ENCODE measurements at regions not wholly inside any gene's neighbourhood (a gene's known extent, or its start where the extent isn't known, plus 50 kb on each side); places are given as distances from the start of the nearest gene placed in this dataset.
"Not testable (repeated sequence)": the region's sequence is repeated elsewhere in the genome, so short reads cannot be mapped to it uniquely, and the experiment has no call there.

DNA sequence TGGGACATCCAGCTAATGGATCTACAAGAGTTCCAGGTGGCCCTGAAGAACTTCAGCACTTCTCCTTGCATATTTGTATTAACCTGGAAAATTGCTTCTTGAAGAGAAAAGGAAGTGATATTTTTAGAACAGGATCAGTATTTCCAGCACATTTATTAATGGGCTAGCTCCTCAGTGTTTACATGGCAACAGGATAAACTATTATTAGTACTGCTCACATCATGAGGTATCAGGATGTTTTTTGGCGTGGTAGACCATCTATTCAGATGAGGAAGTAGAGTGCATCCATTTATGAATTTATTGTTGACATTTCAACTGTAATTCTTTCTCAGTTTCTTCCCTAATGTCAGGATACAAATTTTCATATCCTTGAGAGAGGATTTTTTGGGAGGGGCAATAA lies 144.4 kb downstream of the KCNRG start:
- no peak for DNase-seq

- no peak for DNase-seq
Observed at GRCh38 chr13:50161052-50161451, 145.8 kb downstream of the KCNRG start.

DNA sequence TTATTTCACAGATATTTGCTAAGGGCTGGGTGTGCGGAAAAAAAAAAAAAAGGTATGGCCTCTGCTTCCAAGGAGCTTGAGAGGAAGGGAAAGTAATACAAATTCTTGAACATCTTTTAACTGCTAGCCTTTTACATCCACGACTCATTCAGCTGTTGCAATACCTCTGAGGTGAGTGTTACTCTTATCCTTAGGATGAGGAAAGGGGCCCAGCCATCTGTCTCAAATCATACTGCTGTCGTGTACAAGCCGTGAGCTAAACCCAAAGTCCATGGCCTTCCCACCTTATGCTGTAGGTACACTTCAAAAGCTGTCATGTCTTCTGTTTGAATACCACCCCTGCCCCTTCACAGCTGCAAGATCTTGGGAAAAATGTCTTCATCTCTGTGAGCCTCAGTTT lies 146.8 kb downstream of the KCNRG start:
- DNase-seq = no peak

- no peak for DNase-seq
Observed at GRCh38 chr13:50162567-50162966, 147.3 kb downstream of the KCNRG start.

DNA sequence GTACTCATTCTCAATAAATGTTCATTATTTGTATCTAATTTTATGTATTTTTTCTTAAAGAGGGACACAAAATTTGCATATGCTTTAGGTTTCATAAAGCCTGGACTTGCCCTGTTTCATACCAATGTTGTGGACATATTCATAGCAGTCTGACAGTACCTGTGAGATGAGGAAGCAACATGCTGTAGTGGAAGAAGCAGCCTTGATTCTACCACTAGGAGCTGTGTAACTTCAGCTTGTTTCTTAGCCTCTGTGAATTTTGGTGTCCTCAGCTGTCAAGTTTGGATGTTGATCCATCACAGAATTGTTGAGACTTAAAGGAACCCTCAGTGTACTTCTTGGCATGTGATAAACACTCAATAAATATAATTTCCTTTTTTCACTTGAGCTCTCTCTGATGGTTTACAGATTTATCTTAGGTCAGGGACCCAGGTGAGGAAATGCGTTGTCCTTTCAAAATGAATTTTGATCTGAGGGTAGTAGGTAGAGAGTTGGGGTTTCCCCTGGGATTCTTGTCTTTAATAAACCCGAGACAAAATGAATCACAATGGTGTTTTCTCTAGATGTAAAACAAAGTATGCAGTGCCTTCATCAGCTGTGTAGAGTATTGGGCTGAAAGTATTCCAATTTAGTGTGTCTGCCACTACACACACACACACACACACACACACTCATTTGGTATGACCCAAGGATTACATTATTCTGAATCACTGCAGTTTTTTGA lies 152.1 kb downstream of the KCNRG start:
- no peak for DNase-seq

DNA sequence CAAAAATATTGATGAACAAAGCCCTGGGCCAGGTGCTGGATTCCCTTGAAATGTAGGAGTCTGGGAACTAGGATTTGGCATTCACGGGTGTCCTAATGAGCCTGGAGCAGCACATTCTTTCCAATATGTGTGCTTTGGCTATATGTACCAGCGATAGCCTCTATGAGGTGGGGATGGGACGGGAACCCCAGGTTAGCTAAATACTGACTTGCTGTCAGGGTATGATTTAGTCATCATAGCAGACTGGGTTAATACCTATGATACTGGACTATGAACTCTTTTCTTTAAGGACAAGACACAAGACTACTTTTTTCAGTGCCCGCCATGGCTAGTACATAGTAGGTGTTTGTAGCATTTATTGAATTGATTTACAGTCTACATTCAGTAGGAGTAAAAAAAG lies 152.7 kb downstream of the KCNRG start:
- no peak for DNase-seq

DNA sequence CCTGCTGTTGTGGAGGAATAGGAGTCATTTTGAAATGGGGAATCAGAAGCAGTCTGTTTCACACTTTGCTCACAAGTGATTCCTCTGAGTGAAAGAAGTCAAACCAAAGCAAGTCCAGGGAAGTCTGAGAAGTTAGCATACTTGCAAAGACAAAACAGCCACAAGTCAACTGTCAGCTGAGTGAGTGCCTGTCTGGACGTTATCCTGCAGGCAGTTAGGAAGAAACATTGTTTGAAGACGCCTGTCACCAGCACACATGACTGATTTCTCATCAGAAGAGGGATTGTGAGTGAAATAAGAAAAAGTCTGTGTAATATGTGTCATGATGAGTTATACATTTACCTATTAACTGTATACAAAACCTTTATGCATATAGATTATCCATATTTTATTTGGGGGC lies 153.5 kb downstream of the KCNRG start:
- DNase-seq = no peak

DNA sequence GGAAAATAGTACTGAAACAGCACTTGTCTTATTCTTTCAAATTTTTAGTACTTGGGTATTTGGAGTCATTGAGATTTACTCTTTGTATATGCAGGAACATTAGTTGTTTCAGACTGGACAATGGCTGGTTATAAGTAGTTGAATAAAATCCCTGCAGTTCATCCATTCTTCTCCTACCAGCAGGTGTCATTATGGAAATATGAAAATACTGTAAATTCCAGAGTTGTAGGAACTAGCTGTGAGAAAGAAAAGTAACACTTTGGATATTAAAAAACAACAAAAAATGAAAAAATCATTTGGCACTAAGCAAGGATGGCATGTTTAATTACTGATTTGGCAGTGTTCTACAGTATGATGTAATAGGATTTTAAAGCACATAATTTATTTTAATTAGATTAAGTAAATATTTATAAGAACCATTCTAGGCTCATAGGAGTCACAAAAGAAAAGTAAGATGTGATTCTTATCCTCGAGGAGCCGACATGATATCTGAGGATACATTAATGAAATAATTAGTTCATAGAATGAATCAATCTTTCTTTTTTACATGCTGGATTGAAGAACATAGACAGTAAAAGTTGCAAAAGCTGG lies 155.3 kb downstream of the KCNRG start:
- no peak for DNase-seq

DNA sequence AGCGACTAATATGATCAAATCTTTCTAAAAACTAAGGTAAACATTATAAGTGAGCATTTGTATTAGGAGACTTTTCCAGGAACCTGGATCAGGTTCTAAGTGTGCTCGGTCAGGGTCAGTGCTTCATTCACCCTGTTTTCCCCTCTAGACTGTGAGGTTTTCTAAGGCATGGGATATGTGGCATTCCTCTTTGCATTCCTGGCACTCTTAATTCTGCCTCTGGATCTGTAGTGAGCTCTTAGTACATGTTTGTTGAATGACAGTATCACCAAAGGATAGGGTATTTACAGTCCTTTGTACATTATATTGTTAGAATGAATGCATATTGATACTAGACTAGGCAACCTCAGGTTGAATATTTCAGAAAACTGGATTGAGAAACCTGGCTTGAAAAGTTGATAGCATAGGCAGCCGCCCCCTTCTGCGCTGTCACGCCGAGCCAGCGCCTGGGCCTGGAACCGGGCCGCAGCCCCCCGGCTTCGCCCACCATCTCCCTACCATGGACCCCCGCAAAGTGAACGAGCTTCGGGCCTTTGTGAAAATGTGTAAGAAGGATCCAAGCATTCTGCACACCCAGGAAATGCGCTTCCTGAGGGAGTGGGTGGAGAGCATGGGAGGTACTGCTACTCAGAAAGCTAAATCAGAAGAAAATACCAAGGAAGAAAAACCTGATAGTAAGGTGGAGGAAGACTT lies 156.5 kb downstream of the KCNRG start:
- no peak for DNase-seq

DNA sequence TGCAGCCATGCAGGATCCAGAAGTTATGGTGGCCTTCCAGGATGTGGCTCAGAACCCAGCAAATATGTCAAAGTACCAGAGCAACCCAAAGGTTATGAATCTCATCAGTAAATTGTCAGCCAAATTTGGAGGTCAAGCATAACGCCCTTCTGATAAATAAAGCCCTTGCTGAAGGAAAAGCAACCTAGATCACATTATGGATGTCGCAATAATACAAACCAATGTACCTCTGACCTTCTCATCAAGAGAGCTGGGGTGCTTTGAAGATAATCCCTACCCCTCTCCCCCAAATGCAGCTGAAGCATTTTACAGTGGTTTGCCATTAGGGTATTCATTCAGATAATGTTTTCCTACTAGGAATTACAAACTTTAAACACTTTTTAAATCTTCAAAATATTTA lies 157.8 kb downstream of the KCNRG start:
- DNase-seq = not testable (repeated sequence)

- DNase-seq = no peak
Observed at GRCh38 chr13:50174630-50175029, 159.4 kb downstream of the KCNRG start.

GRCh38 chr13:50179977-50180376 lies 164.7 kb downstream of the KCNRG start:
- DNase-seq = no peak

DNA sequence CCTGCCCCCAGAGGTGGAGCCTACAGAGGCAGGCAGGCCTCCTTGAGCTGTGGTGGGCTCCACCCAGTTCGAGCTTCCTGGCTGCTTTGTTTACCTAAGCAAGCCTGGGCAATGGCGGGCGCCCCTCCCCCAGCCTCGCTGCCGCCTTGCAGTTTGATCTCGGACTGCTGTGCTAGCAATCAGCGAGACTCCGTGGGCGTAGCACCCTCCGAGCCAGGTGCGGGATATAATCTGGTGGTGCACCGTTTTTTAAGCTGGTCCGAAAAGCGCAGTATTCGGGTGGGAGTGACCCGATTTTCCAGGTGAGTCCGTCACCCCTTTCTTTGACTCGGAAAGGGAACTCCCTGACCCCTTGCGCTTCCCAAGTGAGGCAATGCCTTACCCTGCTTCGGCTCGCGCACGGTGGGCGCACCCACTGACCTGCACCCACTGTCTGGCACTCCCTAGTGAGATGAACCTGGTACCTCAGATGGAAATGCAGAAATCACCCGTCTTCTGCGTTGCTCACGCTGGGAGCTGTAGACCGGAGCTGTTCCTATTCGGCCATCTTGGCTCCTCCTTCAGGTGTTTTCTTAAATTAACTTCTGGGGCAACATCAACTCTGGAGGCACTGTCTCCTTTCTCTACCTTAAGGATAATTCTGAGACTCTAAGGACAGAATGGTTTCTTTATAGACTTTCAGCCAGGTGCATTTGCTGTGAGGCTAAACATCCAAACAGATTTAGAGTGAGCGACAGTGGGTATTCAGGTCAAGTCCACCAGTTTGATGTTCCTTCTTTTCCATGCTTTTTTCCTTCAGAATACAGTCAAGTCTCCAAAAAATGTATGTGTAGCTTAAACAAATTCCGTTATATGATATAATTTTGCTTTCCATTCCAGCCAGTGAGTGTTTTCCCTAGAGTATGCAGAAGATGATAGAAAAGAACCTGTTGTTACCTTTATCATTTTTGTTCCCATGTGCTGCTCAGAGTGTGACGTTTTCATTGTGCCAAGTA lies 170.8 kb downstream of the KCNRG start:
- not testable (repeated sequence) for DNase-seq

- no peak for DNase-seq
Observed at GRCh38 chr13:50187352-50188029, 172.2 kb downstream of the KCNRG start.

- no peak for DNase-seq
Observed at GRCh38 chr13:50188696-50189095, 173.5 kb downstream of the KCNRG start.

DNA sequence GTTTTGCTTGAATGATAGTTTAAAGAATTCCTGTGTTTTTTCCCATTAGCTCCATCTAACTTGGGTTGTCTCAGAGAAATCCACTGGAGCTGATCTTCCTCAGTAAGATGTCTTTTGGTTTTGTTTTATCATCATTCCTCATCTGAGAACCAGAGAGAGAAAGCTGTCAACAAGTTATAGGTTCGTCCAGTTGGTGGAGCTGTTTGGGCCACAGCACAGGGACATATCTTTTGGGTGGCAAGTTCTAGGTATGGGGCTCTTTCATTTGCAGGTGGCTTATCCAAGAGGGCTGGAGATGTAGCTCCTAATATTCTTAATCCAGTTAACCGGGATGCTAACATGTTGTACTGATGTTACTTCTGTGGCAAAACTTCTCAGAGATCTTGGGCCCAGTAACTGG lies 174.2 kb downstream of the KCNRG start:
- DNase-seq = no peak

- DNase-seq = no peak
Observed at GRCh38 chr13:50191004-50191403, 175.8 kb downstream of the KCNRG start.

DNA sequence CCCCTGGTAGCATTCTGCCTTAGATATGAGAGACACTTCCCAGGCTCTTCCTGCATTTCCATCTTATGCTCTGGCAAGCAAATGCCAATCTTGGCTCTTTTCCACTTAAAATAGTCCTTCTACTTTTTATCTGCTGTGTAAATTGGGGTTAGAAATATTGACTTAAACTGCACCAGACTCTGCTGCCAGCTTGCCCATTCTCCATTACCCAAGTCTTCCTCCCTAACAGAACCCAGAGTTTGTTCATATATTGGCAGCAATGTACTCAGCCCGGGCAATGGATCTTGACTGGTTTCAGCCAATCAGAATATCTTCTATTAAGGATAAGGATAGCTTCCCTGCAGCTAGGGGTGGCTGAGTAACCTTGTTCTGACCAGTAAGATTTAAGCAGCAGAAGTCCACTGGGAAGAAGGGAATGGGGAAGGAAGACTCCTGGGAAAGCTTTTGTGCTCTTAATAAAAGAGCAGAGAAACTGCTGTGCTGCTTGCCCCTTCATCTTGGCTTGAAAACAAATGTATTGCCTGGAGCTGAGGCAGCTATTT lies 177.1 kb downstream of the KCNRG start:
- DNase-seq = no peak

GRCh38 chr13:50195045-50195444 lies 179.8 kb downstream of the KCNRG start:
- no peak for DNase-seq

- DNase-seq = no peak
Observed at GRCh38 chr13:50196118-50196517, 180.9 kb downstream of the KCNRG start.

DNA sequence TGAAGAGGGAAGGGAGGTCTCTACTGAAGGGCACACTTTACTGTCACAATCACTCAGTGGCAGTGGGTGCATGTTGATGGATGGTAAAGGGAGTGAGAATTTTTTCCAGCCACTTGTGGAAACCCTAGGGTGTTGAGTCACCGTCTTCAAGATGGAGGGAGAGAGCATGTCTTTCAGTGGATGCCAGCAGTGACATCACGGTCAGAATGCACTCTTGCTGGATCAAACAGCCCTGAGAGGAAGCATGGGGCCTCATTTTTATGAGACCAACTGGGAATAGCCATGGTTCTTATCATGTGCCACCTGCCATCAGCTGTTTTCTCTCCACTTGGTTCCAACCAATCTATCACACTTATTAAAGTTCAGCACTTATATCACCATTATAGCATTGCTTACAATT lies 182.5 kb downstream of the KCNRG start:
- no peak for DNase-seq

GRCh38 chr13:50198508-50198907 lies 183.3 kb downstream of the KCNRG start:
- no peak for DNase-seq

Data from NCI-H187 treated with DMSO at 0.1 percent for 48 hours (cell line).